ENCODE measurements at regions not wholly inside any gene's neighbourhood (a gene's known extent, or its start where the extent isn't known, plus 50 kb on each side); places are given as distances from the start of the nearest gene placed in this dataset.

GRCh38 chr5:174399411-174399810 is 325.0 kb upstream of the MSX2 start:
- H3K4me3 ChIP-seq (replicated peaks; ENCODE audit: low read depth, low read length), result no peak overlapping the region
- no peak for DNase-seq (ENCODE audit: extremely low read depth, low read depth)
- TF ChIP-seq CTCF (IDR thresholded peaks at IDR 0.05; ENCODE audit: low read depth, low read length, missing control alignments), result no peak

GRCh38 chr5:174400461-174400860 is 323.9 kb upstream of the MSX2 start:
- DNase-seq (ENCODE audit: extremely low read depth, low read depth), result no peak
- no peak overlapping the region for H3K4me3 ChIP-seq (replicated peaks; ENCODE audit: low read depth, low read length)
- no peak for TF ChIP-seq CTCF (IDR thresholded peaks at IDR 0.05; ENCODE audit: low read depth, low read length, missing control alignments)

DNA sequence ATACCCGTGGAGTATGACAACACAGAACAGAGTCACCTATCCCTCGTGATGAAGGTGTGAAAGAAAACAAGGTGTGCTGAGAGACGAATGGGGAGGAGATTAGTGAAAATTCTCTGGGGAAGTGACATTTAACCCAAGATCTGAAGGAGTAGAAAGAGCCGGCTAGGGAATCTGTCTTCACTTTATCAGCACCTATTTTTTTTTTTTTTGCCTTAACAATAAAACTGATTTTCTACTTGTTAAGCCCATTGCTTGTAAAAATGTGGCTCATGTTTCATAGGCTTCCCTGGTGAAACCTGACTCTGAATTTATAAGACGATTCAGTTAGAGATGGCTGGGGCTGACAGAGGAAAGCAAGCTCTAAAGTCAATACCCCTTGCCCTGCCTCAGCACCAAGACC is 322.6 kb upstream of the MSX2 start:
- no peak for DNase-seq (ENCODE audit: extremely low read depth, low read depth)
- no peak for TF ChIP-seq CTCF (IDR thresholded peaks at IDR 0.05; ENCODE audit: low read depth, low read length, missing control alignments)
- no peak overlapping the region for H3K4me3 ChIP-seq (replicated peaks; ENCODE audit: low read depth, low read length)

DNA sequence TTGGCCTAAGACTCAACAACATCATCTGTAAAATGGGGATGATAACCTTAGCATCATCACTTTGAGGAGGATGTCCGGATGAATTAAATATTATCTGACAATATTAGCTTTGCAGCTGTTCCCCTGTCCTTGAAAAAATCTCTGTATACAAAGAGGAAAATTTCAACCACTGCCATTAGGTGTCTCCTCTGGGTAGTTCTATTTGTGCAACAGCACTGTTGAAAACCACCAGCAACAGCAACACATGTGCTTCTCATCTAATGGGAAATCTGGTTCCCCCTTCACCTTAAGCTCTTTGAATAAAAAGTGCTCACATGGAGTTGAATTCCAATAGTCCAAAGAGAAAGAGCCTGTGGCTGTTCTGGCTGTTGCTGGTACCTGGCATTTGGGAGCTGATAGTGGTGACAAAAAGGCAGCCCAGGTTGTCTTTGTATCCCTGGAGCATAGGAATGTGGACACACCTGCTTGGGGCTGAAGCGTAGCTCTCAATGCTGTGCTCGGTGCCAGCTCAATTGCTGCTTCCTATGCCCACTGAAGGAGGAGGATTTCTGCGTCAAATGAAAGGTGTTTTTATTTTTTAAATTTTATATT is 322.1 kb upstream of the MSX2 start:
- no peak overlapping the region for H3K4me3 ChIP-seq (replicated peaks; ENCODE audit: low read depth, low read length)
- DNase-seq (ENCODE audit: extremely low read depth, low read depth), result peak; percentile 40
- TF ChIP-seq CTCF (IDR thresholded peaks at IDR 0.05; ENCODE audit: low read depth, low read length, missing control alignments), result peak; percentile 15

DNA sequence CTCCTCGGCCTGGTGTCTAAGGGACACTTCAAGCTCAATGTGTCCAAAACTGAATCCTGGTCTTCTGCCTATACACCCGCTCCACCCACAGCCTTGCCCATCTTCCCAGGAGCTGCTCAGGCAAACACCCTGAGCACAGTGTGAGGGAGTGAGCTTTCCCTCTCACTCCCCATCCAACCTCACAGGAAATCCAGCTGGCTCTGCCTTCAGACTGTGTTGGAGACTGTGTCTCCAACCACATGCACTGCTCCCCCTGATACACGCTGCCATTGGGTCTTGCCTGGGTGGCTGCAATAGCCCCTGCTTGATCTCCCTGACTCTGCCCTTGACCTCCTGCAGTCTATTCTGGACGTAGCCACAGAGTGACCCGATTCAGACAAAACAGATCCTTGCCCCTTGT is 319.5 kb upstream of the MSX2 start:
- no peak overlapping the region for H3K4me3 ChIP-seq (replicated peaks; ENCODE audit: low read depth, low read length)
- DNase-seq (ENCODE audit: extremely low read depth, low read depth), result no peak
- TF ChIP-seq CTCF (IDR thresholded peaks at IDR 0.05; ENCODE audit: low read depth, low read length, missing control alignments), result no peak

DNA sequence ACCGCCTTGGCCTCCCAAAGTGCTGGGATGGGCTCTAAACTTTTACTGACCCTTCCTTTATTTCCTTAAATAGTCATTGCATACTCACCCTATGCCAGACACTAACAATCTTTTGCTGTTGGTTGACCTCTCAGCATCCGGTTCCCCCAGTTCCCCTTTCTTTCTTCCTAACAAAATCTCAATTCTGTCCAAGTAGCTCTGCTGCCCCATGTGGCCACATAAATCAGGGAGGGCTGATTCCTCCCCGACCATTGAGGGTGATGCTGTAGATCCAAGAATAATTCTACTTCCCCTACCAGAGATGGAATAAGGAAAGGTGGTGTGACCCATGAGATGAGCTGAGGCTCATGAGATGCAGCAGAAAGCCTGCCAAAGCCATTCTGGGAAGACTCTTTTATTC is 315.3 kb upstream of the MSX2 start:
- no peak overlapping the region for H3K4me3 ChIP-seq (replicated peaks; ENCODE audit: low read depth, low read length)
- no peak for DNase-seq (ENCODE audit: extremely low read depth, low read depth)
- TF ChIP-seq CTCF (IDR thresholded peaks at IDR 0.05; ENCODE audit: low read depth, low read length, missing control alignments), result peak; percentile 44

- no peak for DNase-seq (ENCODE audit: extremely low read depth, low read depth)
- no peak overlapping the region for H3K4me3 ChIP-seq (replicated peaks; ENCODE audit: low read depth, low read length)
- TF ChIP-seq CTCF (IDR thresholded peaks at IDR 0.05; ENCODE audit: low read depth, low read length, missing control alignments), result no peak
Observed at GRCh38 chr5:174409971-174410370, 314.4 kb upstream of the MSX2 start.

Data from HFF-Myc (cell line).